ENCODE measurements at regions not wholly inside any gene's neighbourhood (a gene's known extent, or its start where the extent isn't known, plus 50 kb on each side); places are given as distances from the start of the nearest gene placed in this dataset.

DNA sequence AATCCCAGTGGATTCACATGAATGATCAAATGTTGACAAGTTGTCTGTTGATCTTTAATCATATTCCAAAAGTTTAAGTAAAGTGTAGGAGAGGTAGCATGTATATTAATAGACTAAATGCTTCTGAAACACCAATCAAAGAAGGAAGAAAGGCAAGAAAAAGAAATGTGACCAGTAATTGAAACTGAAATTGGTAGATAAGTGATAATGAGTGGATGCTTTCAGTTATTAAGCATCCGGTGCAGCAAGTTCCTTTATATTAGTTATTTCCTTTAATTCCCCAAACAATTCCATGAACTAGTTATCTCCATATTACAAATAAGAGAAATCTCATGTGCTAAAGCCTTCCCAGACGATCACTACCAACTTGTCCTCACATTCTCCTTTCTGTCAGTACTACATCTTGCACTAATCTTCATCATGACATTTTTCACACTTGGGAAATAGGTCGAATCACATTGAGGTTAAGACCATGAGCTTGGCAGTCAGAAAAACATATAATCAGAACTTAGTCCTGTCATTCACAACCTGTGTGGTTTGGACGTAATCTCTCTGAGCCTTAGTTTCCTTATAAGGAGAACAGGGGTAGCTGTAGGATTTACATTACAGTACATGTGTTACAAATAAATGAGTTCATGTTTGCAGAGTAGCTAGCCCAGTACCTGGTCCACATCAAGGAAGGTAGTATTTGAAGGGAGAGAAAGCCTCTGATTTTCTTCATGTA is 182.1 kb downstream of the NOL4 start:
- CTCF ChIA-PET = no interaction called here
- H3K27ac Mint-ChIP-seq = no peak overlapping the region
- H3K9me3 Mint-ChIP-seq = no peaks in the 10 kb centered on the region
- H3K27me3 Mint-ChIP-seq = no peaks in the 10 kb centered on the region
- H3K4me1 Mint-ChIP-seq = no peaks in the 10 kb centered on the region
- no peaks in the 10 kb centered on the region for H3K36me3 Mint-ChIP-seq
- no peak for DNase-seq
- no peak overlapping the region for H3K4me3 Mint-ChIP-seq

DNA sequence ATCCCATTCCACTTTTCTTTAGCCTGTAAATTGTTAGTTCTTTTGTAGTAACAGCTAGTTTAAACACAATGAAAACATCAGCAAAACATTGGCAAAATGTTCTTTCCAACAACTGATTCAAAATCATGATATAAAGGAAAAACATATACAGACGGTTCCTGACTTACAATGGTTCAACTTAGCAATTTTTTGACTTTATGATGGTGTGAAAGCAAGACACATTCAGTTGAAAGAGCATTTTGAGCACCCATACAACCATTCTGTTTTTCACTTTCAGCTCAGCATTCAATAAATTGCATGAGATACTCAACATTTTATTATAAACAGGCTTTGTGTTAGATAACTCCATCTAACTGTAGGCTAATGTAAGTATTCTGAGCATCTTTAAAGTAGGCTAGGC is 185.1 kb downstream of the NOL4 start:
- Mint-ChIP-seq H3K4me1 (no peaks in the 10 kb centered on the region), H3K27ac (no peak overlapping the region), H3K27me3 (no peaks in the 10 kb centered on the region), H3K4me3 (no peak overlapping the region), H3K36me3 (no peaks in the 10 kb centered on the region), H3K9me3 (no peaks in the 10 kb centered on the region)
- CTCF ChIA-PET = no interaction called here
- DNase-seq = no peak

DNA sequence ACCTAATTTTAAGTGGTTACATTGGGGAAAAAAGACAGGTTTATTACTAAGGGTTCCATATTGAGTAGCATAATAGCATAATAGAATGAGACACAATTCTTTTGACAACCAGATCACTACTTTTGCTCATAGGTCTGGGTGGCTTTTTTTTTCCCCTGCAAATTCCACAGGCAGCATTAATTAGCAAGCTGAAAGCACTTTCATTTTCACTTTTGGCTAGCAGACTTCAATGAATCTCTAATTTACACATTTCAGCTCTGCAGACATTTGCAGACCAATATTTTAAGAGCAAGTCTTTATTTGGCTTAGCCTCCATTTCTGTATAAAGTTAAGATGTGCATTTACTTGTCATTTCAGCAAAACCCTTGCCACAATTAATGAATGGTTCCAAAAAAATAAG is 185.5 kb downstream of the NOL4 start:
- Mint-ChIP-seq H3K4me3 (no peak overlapping the region), H3K36me3 (no peaks in the 10 kb centered on the region), H3K27ac (no peak overlapping the region), H3K4me1 (no peaks in the 10 kb centered on the region), H3K27me3 (no peaks in the 10 kb centered on the region), H3K9me3 (peaks cover under 1% of the 10 kb centered on the region)
- DNase-seq = no peak
- CTCF ChIA-PET = no interaction called here

GRCh38 chr18:34038086-34038485 is 186.6 kb downstream of the NOL4 start:
- peaks cover 7% of the 10 kb centered on the region for H3K9me3 Mint-ChIP-seq
- DNase-seq = no peak
- no peak overlapping the region for H3K4me3 Mint-ChIP-seq
- CTCF ChIA-PET = no interaction called here
- H3K27ac Mint-ChIP-seq = no peak overlapping the region
- no peaks in the 10 kb centered on the region for H3K4me1 Mint-ChIP-seq
- no peaks in the 10 kb centered on the region for H3K27me3 Mint-ChIP-seq
- H3K36me3 Mint-ChIP-seq = no peaks in the 10 kb centered on the region

DNA sequence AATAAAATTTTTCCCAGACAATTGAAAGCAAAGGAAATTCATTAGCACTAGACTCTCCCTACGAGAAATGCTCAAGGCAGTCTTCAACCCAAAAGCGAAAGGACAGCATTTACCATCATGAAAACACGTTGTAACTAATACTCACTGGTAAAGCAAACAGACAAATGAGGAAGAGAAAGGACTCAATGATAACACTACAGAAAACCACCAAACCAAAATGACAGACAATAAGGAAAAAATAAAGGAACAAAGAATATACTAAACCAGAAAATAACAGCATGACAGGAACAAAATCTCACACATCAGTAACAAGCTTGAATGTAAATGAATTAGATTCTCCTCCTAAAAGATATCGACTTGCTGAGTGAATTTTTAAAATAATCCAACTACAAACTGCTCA is 190.7 kb downstream of the NOL4 start:
- Mint-ChIP-seq H3K27me3 (no peaks in the 10 kb centered on the region), H3K4me1 (no peaks in the 10 kb centered on the region), H3K27ac (no peak overlapping the region), H3K9me3 (peaks cover 7% of the 10 kb centered on the region), H3K36me3 (no peaks in the 10 kb centered on the region), H3K4me3 (no peak overlapping the region)
- DNase-seq = no peak
- CTCF ChIA-PET = no interaction called here

- no peak overlapping the region for H3K27ac Mint-ChIP-seq
- H3K36me3 Mint-ChIP-seq = no peaks in the 10 kb centered on the region
- no peaks in the 10 kb centered on the region for H3K27me3 Mint-ChIP-seq
- peaks cover 9% of the 10 kb centered on the region for H3K9me3 Mint-ChIP-seq
- CTCF ChIA-PET = no interaction called here
- no peak overlapping the region for H3K4me3 Mint-ChIP-seq
- no peak for DNase-seq
- H3K4me1 Mint-ChIP-seq = no peaks in the 10 kb centered on the region
These were observed 192.9 kb downstream of the NOL4 start for GRCh38 chr18:34031810-34032209.

GRCh38 chr18:34028324-34028723 is 196.4 kb downstream of the NOL4 start:
- no peak for DNase-seq
- Mint-ChIP-seq H3K27ac (no peak overlapping the region), H3K36me3 (no peaks in the 10 kb centered on the region), H3K9me3 (peaks cover 1% of the 10 kb centered on the region), H3K27me3 (no peaks in the 10 kb centered on the region), H3K4me3 (no peak overlapping the region), H3K4me1 (no peaks in the 10 kb centered on the region)
- CTCF ChIA-PET = no interaction called here

- no peak overlapping the region for H3K27ac Mint-ChIP-seq
- H3K4me1 Mint-ChIP-seq = no peaks in the 10 kb centered on the region
- CTCF ChIA-PET = no interaction called here
- H3K4me3 Mint-ChIP-seq = no peak overlapping the region
- no peaks in the 10 kb centered on the region for H3K27me3 Mint-ChIP-seq
- no peak for DNase-seq
- H3K9me3 Mint-ChIP-seq = peaks cover 1% of the 10 kb centered on the region
- H3K36me3 Mint-ChIP-seq = no peaks in the 10 kb centered on the region
These were observed 199.4 kb downstream of the NOL4 start for GRCh38 chr18:34025191-34025801.

GRCh38 chr18:34023471-34023870 is 201.2 kb downstream of the NOL4 start:
- CTCF ChIA-PET = no interaction called here
- H3K27me3 Mint-ChIP-seq = no peaks in the 10 kb centered on the region

GRCh38 chr18:34018336-34018735 is 206.4 kb downstream of the NOL4 start:
- no peak overlapping the region for H3K4me3 Mint-ChIP-seq
- no peaks in the 10 kb centered on the region for H3K9me3 Mint-ChIP-seq
- H3K4me1 Mint-ChIP-seq = no peaks in the 10 kb centered on the region
- H3K36me3 Mint-ChIP-seq = no peaks in the 10 kb centered on the region
- H3K27ac Mint-ChIP-seq = no peak overlapping the region
- no peak for DNase-seq
- H3K27me3 Mint-ChIP-seq = no peaks in the 10 kb centered on the region
- CTCF ChIA-PET = no interaction called here

More at GRCh38 chr18:34023471-34023870, 201.2 kb downstream of the NOL4 start:
- no peak overlapping the region for H3K4me3 Mint-ChIP-seq
- no peak overlapping the region for H3K27ac Mint-ChIP-seq
- no peaks in the 10 kb centered on the region for H3K36me3 Mint-ChIP-seq
- H3K9me3 Mint-ChIP-seq = no peaks in the 10 kb centered on the region
- H3K4me1 Mint-ChIP-seq = no peaks in the 10 kb centered on the region
- no peak for DNase-seq

DNA sequence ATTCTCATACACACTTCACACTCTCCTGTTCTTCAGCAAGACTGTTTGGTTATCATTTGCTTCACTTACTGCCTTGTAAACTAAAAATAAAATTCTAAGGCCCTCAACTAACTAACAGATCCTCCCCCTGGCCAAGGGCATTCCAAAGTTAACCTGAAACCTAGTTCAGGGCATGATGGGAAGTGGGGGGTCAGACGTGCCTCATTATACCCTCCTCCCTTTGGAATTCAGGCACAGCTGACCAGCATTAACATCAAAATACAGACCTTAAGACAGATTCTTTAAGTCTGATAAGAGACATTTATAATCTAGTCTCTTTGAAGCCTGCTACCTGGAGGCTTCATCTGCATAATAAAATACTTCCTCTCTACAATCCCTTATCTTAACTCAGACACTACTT is 221.0 kb downstream of the NOL4 start:
- Mint-ChIP-seq H3K27me3 (no peaks in the 10 kb centered on the region), H3K4me3 (no peak overlapping the region), H3K27ac (no peak overlapping the region), H3K9me3 (peaks cover 5% of the 10 kb centered on the region), H3K36me3 (no peaks in the 10 kb centered on the region), H3K4me1 (no peaks in the 10 kb centered on the region)
- DNase-seq = no peak
- CTCF ChIA-PET = no interaction called here

DNA sequence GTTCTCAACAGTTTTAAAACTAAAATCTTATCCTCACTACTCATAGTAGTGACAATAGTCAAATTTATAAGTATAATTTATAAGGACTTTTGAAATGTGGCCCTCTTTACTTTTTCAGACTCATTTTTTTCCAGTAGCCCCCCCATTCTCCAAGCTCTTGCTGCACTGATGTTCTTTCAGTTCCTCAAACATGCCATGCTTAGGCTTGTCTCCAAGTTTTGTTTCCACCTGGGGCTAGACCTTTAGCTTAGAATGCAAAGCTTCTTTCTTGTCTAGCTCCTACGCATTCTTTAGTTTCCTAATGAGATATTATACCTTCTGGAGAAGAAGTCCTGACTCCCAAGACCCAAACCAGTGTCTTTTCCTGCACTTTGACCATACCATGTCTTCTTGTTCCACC is 222.6 kb downstream of the NOL4 start:
- Mint-ChIP-seq H3K36me3 (no peaks in the 10 kb centered on the region), H3K4me1 (no peaks in the 10 kb centered on the region), H3K9me3 (peaks cover 1% of the 10 kb centered on the region), H3K27ac (no peak overlapping the region), H3K4me3 (no peak overlapping the region), H3K27me3 (no peaks in the 10 kb centered on the region)
- CTCF ChIA-PET = no interaction called here
- no peak for DNase-seq

- Mint-ChIP-seq H3K4me1 (no peaks in the 10 kb centered on the region), H3K27me3 (no peaks in the 10 kb centered on the region), H3K27ac (no peak overlapping the region), H3K4me3 (no peak overlapping the region), H3K36me3 (no peaks in the 10 kb centered on the region), H3K9me3 (peaks cover 1% of the 10 kb centered on the region)
- CTCF ChIA-PET = no interaction called here
- no peak for DNase-seq
These were observed 223.3 kb downstream of the NOL4 start for GRCh38 chr18:34001376-34001775.

DNA sequence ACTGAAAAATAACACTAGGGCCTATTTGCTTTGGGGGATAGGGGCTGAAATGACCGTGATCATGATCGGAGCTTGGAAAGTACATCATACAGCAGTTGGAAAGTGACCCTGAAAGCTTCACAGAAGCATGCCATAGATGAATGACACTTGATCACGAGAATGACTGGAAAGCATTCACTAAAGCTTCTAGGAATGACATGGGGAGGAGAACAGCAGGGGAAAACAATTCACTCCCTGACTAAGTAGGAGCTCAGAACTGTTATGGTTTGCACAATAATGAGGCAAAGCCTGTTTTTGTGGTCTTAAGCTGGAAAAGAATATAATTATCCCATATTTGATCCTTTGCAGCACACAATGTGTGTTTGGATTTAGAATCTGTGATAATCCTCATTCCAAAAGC is 237.5 kb downstream of the NOL4 start:
- Mint-ChIP-seq H3K4me1 (no peaks in the 10 kb centered on the region), H3K36me3 (no peaks in the 10 kb centered on the region), H3K9me3 (peaks cover 9% of the 10 kb centered on the region), H3K27ac (no peak overlapping the region), H3K4me3 (no peak overlapping the region), H3K27me3 (no peaks in the 10 kb centered on the region)
- no peak for DNase-seq
- CTCF ChIA-PET = no interaction called here

DNA sequence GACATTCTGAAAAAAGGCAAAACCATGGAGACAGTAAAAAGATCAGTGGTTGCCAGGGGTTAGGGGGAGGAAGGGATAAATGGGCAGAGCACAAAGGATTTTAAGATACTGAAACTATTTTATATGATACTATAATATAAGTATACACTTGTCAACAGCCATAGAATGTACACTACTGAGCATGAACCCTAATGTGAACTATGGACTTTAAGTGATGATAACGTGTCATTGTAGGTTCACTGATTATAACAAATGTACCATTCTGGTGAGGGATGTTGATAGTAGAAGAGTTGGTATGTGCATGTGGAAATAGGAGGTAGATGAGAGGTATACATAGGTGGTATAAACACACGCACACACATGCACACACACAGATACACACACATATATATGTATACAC is 241.6 kb downstream of the NOL4 start:
- no peaks in the 10 kb centered on the region for H3K36me3 Mint-ChIP-seq
- peaks cover 7% of the 10 kb centered on the region for H3K9me3 Mint-ChIP-seq
- H3K4me3 Mint-ChIP-seq = no peak overlapping the region
- H3K27ac Mint-ChIP-seq = no peak overlapping the region
- no peaks in the 10 kb centered on the region for H3K27me3 Mint-ChIP-seq
- H3K4me1 Mint-ChIP-seq = no peaks in the 10 kb centered on the region
- CTCF ChIA-PET = no interaction called here
- no peak for DNase-seq

All from activated naive CD4-positive, alpha-beta T cell treated with anti-CD3 and anti-CD28 coated beads, Interleukin-2, amount 10 ng/mL, durations not matched to agents 7 days and 5 days (primary cell).